Caco-2 (cell line): ENCODE measurements at regions not wholly inside any gene's neighbourhood (a gene's known extent, or its start where the extent isn't known, plus 50 kb on each side); places are given as distances from the start of the nearest gene placed in this dataset.
A peak's percentile ranks its signal among the peaks of the same experiment; 100 is the strongest.

Experiments
- BruUV-seq: library from RNA; stranded (reverse); fragments of 400-500 nt; replicated peaks from 2 replicates; lab custom pipeline; 2021; lab: Mats Ljungman, UMichigan
- CTCF ChIA-PET: fragments of 300-600 bp; sonication (Branson Sonifier 250); formaldehyde crosslinking; loops from one replicate; lab custom pipeline; 2022; ENCODE audit warnings: antibody characterized with exemption; lab: Charles Lee
- POLR2A ChIA-PET: fragments of 300-600 bp; sonication (Branson Sonifier 250); formaldehyde crosslinking; loops from one replicate; lab custom pipeline; 2022; ENCODE audit warnings: antibody characterized with exemption; lab: Charles Lee
- DNase-seq, 2 experiments: peaks; one replicate each; pipeline versions ENCODE4 v3.0.0 to v3.0.0-alpha.2; 2020 to 2022
- H3K27me3 ChIP-seq: replicated peaks from 2 replicates; pipeline ENCODE4 v1.6.0; 2011; ENCODE audit warnings: low read length; ENCODE audit not compliant: control insufficient read depth, insufficient read depth
- H3K36me3 ChIP-seq: 2 replicates; pipeline ENCODE4 v1.5.1; 2011; ENCODE audit warnings: low read length; ENCODE audit not compliant: control insufficient read depth, insufficient read depth
- H3K4me1 ChIP-seq: fragments of 250-450 bp; sonication (Bioruptor Pico); 2 replicates; pipeline ENCODE4 v1.5.1; 2020; ENCODE audit warnings: mild to moderate bottlenecking
- H3K4me3 ChIP-seq: 2 replicates; pipeline ENCODE4 v1.5.1; 2011; ENCODE audit warnings: low read depth, mild to moderate bottlenecking, control low read depth, low read length
- H3K9me3 ChIP-seq: fragments of 250-450 bp; sonication (Bioruptor Pico); 2 replicates; pipeline ENCODE4 v1.5.1; 2020; ENCODE audit warnings: mild to moderate bottlenecking, moderate library complexity
- H3K27ac Mint-ChIP-seq: one replicate; pipeline ENCODE4 v1.8.0; 2022; ENCODE audit warnings: mixed read lengths; ENCODE audit not compliant: unreplicated experiment
- H3K27me3 Mint-ChIP-seq: one replicate; pipeline ENCODE4 v1.8.0; 2022; ENCODE audit warnings: mixed read lengths; ENCODE audit not compliant: insufficient read depth, unreplicated experiment
- H3K36me3 Mint-ChIP-seq: one replicate; pipeline ENCODE4 v1.8.0; 2022; ENCODE audit warnings: mild to moderate bottlenecking, mixed read lengths; ENCODE audit not compliant: insufficient read depth, unreplicated experiment
- H3K4me1 Mint-ChIP-seq: one replicate; pipeline ENCODE4 v1.8.0; 2022; ENCODE audit warnings: low read depth, mixed read lengths; ENCODE audit not compliant: unreplicated experiment
- H3K4me3 Mint-ChIP-seq: one replicate; pipeline ENCODE4 v1.8.0; 2022; ENCODE audit warnings: mild to moderate bottlenecking, moderate library complexity, mixed read lengths; ENCODE audit not compliant: unreplicated experiment
- H3K9me3 Mint-ChIP-seq: one replicate; pipeline ENCODE4 v1.8.0; 2022; ENCODE audit warnings: mixed read lengths; ENCODE audit not compliant: unreplicated experiment
- intact Hi-C: fragments of 100-400 bp; cut with micrococcal nuclease; formaldehyde crosslinking; loops from one replicate; pipeline ENCODE4 v1.10.0; 2022; ENCODE audit not compliant: unreplicated experiment
- TF ChIP-seq, protein P1 (sequence below), 2 experiments: fragments of 200-600 bp in 1 of 2; IDR thresholded peaks; 1 replicate in 1 of 2; 2 replicates in 1 of 2; pipeline versions ENCODE4 v1.5.1 to v1.8.0; 2011 to 2022; ENCODE audit warnings: antibody characterized with exemption in 1 of 2, control low read depth in 1 of 2, inconsistent platforms in 1 of 2, low read depth in 1 of 2, low read length in 1 of 2, mild to moderate bottlenecking in 1 of 2, moderate library complexity in 1 of 2; ENCODE audit not compliant: insufficient read depth in 1 of 2, severe bottlenecking in 1 of 2, unreplicated experiment in 1 of 2

DNA sequence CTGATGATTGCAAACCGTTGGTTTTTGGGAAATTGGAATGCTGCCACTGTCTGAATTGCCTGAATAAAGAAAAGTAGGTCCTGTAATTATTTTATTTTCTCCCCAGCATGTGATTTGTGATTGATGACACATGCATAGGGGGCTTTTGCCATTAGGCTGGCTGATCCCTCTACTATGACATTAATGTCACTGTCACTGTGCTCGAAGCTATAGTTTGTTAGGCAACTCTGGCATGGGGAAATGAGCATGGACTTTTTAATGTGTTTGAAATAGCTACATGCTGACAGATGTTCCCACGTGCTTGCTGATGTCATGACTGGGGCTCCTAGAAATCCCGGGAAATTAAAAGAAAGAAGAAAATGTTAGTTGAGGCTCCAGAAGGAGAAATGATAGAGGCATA, 99.1 kb downstream of the HRH4 start:
- POLR2A ChIA-PET = no interaction called here
- H3K27me3 ChIP-seq = no peaks in the 10 kb centered on the region

DNA sequence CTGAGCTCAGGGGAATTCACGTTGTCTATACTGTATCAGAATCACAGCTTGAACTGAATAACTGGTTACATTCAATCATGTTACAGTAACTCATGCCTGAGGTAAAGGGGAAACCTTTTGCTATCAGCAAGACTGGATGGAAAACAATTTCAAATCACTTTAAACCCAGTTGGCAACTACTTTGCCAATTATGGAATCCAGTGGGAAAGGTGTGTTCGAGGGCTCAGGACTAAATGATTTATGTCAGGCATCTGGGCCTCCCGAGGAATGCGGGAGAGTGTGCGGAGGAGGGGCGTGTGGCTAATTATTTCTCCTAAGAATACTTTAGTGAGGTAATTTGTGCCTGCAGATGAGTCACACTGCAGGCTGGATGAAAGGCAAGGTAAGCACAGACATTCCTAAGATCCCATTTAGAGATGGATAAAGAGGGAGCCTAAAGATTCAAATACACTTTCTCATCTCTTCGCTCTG, 100.1 kb downstream of the HRH4 start:
- no peaks in the 10 kb centered on the region for H3K36me3 ChIP-seq
- peak; percentile 57 to 79 for DNase-seq
- no peaks in the 10 kb centered on the region for H3K27me3 ChIP-seq
- peaks cover 12% of the 10 kb centered on the region for H3K4me1 ChIP-seq
- Mint-ChIP-seq H3K4me3 (peak overlapping the region; percentile 66), H3K9me3 (no peaks in the 10 kb centered on the region), H3K4me1 (peaks cover 18% of the 10 kb centered on the region), H3K27ac (peak overlapping the region; percentile 89), H3K36me3 (peaks cover 5% of the 10 kb centered on the region), H3K27me3 (no peaks in the 10 kb centered on the region)
- TF ChIP-seq, protein P1, sequence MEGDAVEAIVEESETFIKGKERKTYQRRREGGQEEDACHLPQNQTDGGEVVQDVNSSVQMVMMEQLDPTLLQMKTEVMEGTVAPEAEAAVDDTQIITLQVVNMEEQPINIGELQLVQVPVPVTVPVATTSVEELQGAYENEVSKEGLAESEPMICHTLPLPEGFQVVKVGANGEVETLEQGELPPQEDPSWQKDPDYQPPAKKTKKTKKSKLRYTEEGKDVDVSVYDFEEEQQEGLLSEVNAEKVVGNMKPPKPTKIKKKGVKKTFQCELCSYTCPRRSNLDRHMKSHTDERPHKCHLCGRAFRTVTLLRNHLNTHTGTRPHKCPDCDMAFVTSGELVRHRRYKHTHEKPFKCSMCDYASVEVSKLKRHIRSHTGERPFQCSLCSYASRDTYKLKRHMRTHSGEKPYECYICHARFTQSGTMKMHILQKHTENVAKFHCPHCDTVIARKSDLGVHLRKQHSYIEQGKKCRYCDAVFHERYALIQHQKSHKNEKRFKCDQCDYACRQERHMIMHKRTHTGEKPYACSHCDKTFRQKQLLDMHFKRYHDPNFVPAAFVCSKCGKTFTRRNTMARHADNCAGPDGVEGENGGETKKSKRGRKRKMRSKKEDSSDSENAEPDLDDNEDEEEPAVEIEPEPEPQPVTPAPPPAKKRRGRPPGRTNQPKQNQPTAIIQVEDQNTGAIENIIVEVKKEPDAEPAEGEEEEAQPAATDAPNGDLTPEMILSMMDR (IDR thresholded peaks at IDR 0.05; ENCODE audit: insufficient read depth in 1 of 2, low read depth in 1 of 2, low read length in 1 of 2, severe bottlenecking in 1 of 2, unreplicated experiment in 1 of 2) = no peak
- ChIA-PET CTCF (no interaction called here), POLR2A (no interaction called here)
- no peak overlapping the region for H3K4me3 ChIP-seq
- H3K9me3 ChIP-seq = no peaks in the 10 kb centered on the region
- intact Hi-C loops = no loop called here
- no TSS peak for BruUV-seq

More for the DNA sequence above, 99.1 kb downstream of the HRH4 start:
- no peak for DNase-seq
- Mint-ChIP-seq H3K4me1 (peaks cover 18% of the 10 kb centered on the region), H3K27ac (no peak overlapping the region), H3K9me3 (no peaks in the 10 kb centered on the region), H3K4me3 (no peak overlapping the region), H3K27me3 (no peaks in the 10 kb centered on the region), H3K36me3 (peaks cover 5% of the 10 kb centered on the region)
- H3K36me3 ChIP-seq = no peaks in the 10 kb centered on the region
- intact Hi-C loops = no loop called here
- BruUV-seq = no TSS peak
- no peaks in the 10 kb centered on the region for H3K9me3 ChIP-seq
- TF ChIP-seq, protein P1 (IDR thresholded peaks at IDR 0.05; ENCODE audit: insufficient read depth in 1 of 2, low read depth in 1 of 2, low read length in 1 of 2, severe bottlenecking in 1 of 2, unreplicated experiment in 1 of 2) = no peak
- CTCF ChIA-PET = no interaction called here
- peaks cover 12% of the 10 kb centered on the region for H3K4me1 ChIP-seq
- no peak overlapping the region for H3K4me3 ChIP-seq

DNA sequence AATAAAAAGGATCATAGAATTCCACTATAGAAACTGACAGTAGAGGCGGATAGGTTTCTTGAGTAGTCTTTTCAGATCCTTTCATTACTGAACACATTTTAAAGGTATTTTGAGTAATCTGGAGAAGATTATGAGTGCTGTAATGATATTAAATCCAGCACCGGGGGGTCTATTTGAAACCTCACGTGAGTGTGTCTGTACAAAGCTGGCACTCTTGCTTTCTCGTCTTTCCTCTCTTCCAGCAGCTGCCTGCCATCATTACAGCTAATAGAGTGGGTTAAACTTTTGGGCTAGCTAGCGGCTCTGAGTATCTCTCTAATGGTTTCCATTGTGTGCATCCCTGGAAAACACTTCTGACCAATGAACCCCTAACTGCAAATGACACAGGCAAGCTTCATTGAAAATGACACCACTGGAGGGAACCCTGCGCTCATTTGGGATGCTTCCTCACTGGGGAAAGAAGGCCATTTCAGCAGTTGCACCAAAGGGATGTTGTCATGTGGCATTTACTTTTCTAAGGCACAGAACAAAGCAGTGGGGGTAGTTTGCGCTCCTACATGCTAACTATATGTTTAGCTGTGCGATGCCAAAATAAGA, 101.0 kb downstream of the HRH4 start:
- Mint-ChIP-seq H3K4me1 (peaks cover 18% of the 10 kb centered on the region), H3K36me3 (peaks cover 5% of the 10 kb centered on the region), H3K9me3 (no peaks in the 10 kb centered on the region), H3K27ac (peak overlapping the region; percentile 89), H3K27me3 (no peaks in the 10 kb centered on the region), H3K4me3 (peak overlapping the region; percentile 22)
- ChIA-PET CTCF (no interaction called here), POLR2A (no interaction called here)
- Histone ChIP-seq H3K4me1 (peaks cover 12% of the 10 kb centered on the region), H3K36me3 (no peaks in the 10 kb centered on the region), H3K27me3 (no peaks in the 10 kb centered on the region), H3K4me3 (no peak overlapping the region), H3K9me3 (no peaks in the 10 kb centered on the region)
- TF ChIP-seq, protein P1 (IDR thresholded peaks at IDR 0.05; ENCODE audit: insufficient read depth in 1 of 2, low read depth in 1 of 2, low read length in 1 of 2, severe bottlenecking in 1 of 2, unreplicated experiment in 1 of 2) = no peak
- no peak for DNase-seq
- BruUV-seq = no TSS peak
- intact Hi-C loops = no loop called here
